ENCODE measurements at regions not wholly inside any gene's neighbourhood (a gene's known extent, or its start where the extent isn't known, plus 50 kb on each side); places are given as distances from the start of the nearest gene placed in this dataset.

- Histone ChIP-seq H3K4me3 (ENCODE audit: low read length in 2 of 2) (no peak overlapping the region), H3K27me3 (ENCODE audit: control insufficient read depth in 3 of 3, insufficient read depth in 3 of 3, low read depth in 1 of 3, low read length in 3 of 3) (no peaks in the 10 kb centered on the region), H3K9ac (ENCODE audit: low read depth, low read length, poor library complexity) (no peak overlapping the region), H3K4ac (ENCODE audit: low read length) (no peak overlapping the region), H2BK12ac (ENCODE audit: low read length) (no peak overlapping the region), H2BK15ac (ENCODE audit: low read length) (no peak overlapping the region), H3K36me3 (replicated peaks in 1 of 2; ENCODE audit: control insufficient read depth in 2 of 2, insufficient read depth in 2 of 2, low read length in 2 of 2) (no peaks in the 10 kb centered on the region), H4K91ac (ENCODE audit: low read depth, low read length, poor library complexity) (no peak overlapping the region), H3K4me1 (ENCODE audit: control insufficient read depth in 2 of 2, insufficient read depth in 1 of 2, low read depth in 1 of 2, low read length in 2 of 2) (peaks cover 0 to 3% of the 10 kb centered on the region in 2 donors), H3K4me2 (ENCODE audit: insufficient read depth, low read length, poor library complexity, severe bottlenecking) (no peak overlapping the region), H3K14ac (ENCODE audit: low read length) (no peak overlapping the region), H3K18ac (ENCODE audit: low read length) (no peak overlapping the region), H3K79me1 (ENCODE audit: low read depth, low read length) (no peaks in the 10 kb centered on the region), H4K8ac (ENCODE audit: low read depth, low read length) (no peak overlapping the region), H2AK5ac (ENCODE audit: low read depth, low read length) (no peak overlapping the region), H2BK5ac (ENCODE audit: low read length) (no peak overlapping the region), H3K9me3 (replicated peaks in 1 of 2; ENCODE audit: control insufficient read depth in 2 of 2, insufficient read depth in 1 of 2, low read depth in 1 of 2, low read length in 2 of 2) (no peaks in the 10 kb centered on the region), H2AFZ (ENCODE audit: low read length) (no peak overlapping the region), H3K27ac (replicated peaks; ENCODE audit: low read length) (no peak overlapping the region), H2BK120ac (ENCODE audit: low read depth, low read length) (no peak overlapping the region), H3K23ac (ENCODE audit: low read depth, low read length, poor library complexity) (no peak overlapping the region)
- no CpG with 5 or more reads among the region's 4 CpGs for WGBS, 2 donors (ENCODE audit: extremely low coverage in 2 of 2, insufficient read length in 2 of 2, insufficient replicate concordance in 1 of 2)
- DNase-seq (ENCODE audit: low spot score), result no peak
Measured at GRCh38 chr5:38752622-38753021, 93.2 kb upstream of the OSMR start.

- Histone ChIP-seq H2BK120ac (ENCODE audit: low read depth, low read length) (no peak overlapping the region), H2BK5ac (ENCODE audit: low read length) (no peak overlapping the region), H3K23ac (ENCODE audit: low read depth, low read length, poor library complexity) (no peak overlapping the region), H2BK15ac (ENCODE audit: low read length) (no peak overlapping the region), H3K4me3 (ENCODE audit: low read length in 2 of 2) (no peak overlapping the region), H3K18ac (ENCODE audit: low read length) (no peak overlapping the region), H3K4me1 (ENCODE audit: control insufficient read depth in 2 of 2, insufficient read depth in 1 of 2, low read depth in 1 of 2, low read length in 2 of 2) (peaks cover 0 to 3% of the 10 kb centered on the region in 2 donors), H2AK5ac (ENCODE audit: low read depth, low read length) (no peak overlapping the region), H2AFZ (ENCODE audit: low read length) (no peak overlapping the region), H3K27me3 (ENCODE audit: control insufficient read depth in 3 of 3, insufficient read depth in 3 of 3, low read depth in 1 of 3, low read length in 3 of 3) (no peaks in the 10 kb centered on the region), H3K36me3 (replicated peaks in 1 of 2; ENCODE audit: control insufficient read depth in 2 of 2, insufficient read depth in 2 of 2, low read length in 2 of 2) (no peaks in the 10 kb centered on the region), H3K4ac (ENCODE audit: low read length) (no peak overlapping the region), H3K27ac (replicated peaks; ENCODE audit: low read length) (no peak overlapping the region), H3K9ac (ENCODE audit: low read depth, low read length, poor library complexity) (no peak overlapping the region), H3K9me3 (replicated peaks in 1 of 2; ENCODE audit: control insufficient read depth in 2 of 2, insufficient read depth in 1 of 2, low read depth in 1 of 2, low read length in 2 of 2) (no peaks in the 10 kb centered on the region), H4K91ac (ENCODE audit: low read depth, low read length, poor library complexity) (no peak overlapping the region), H3K4me2 (ENCODE audit: insufficient read depth, low read length, poor library complexity, severe bottlenecking) (no peak overlapping the region), H2BK12ac (ENCODE audit: low read length) (no peak overlapping the region), H3K79me1 (ENCODE audit: low read depth, low read length) (no peaks in the 10 kb centered on the region), H4K8ac (ENCODE audit: low read depth, low read length) (no peak overlapping the region), H3K14ac (ENCODE audit: low read length) (no peak overlapping the region)
- WGBS, 2 donors (ENCODE audit: extremely low coverage in 2 of 2, insufficient read length in 2 of 2, insufficient replicate concordance in 1 of 2), result no CpG with 5 or more reads among the region's 3 CpGs
- DNase-seq (ENCODE audit: low spot score), result no peak
Measured at GRCh38 chr5:38753141-38753540, 92.7 kb upstream of the OSMR start.

- Histone ChIP-seq H3K36me3 (replicated peaks in 1 of 2; ENCODE audit: control insufficient read depth in 2 of 2, insufficient read depth in 2 of 2, low read length in 2 of 2) (no peaks in the 10 kb centered on the region), H3K4me2 (ENCODE audit: insufficient read depth, low read length, poor library complexity, severe bottlenecking) (no peak overlapping the region), H3K18ac (ENCODE audit: low read length) (no peak overlapping the region), H3K27me3 (ENCODE audit: control insufficient read depth in 3 of 3, insufficient read depth in 3 of 3, low read depth in 1 of 3, low read length in 3 of 3) (no peaks in the 10 kb centered on the region), H2BK120ac (ENCODE audit: low read depth, low read length) (no peak overlapping the region), H3K9ac (ENCODE audit: low read depth, low read length, poor library complexity) (no peak overlapping the region), H4K91ac (ENCODE audit: low read depth, low read length, poor library complexity) (no peak overlapping the region), H2AFZ (ENCODE audit: low read length) (no peak overlapping the region), H3K14ac (ENCODE audit: low read length) (no peak overlapping the region), H2AK5ac (ENCODE audit: low read depth, low read length) (no peak overlapping the region), H4K8ac (ENCODE audit: low read depth, low read length) (no peak overlapping the region), H3K4ac (ENCODE audit: low read length) (no peak overlapping the region), H3K9me3 (replicated peaks in 1 of 2; ENCODE audit: control insufficient read depth in 2 of 2, insufficient read depth in 1 of 2, low read depth in 1 of 2, low read length in 2 of 2) (no peaks in the 10 kb centered on the region), H3K4me3 (ENCODE audit: low read length in 2 of 2) (no peak overlapping the region), H2BK12ac (ENCODE audit: low read length) (no peak overlapping the region), H3K4me1 (ENCODE audit: control insufficient read depth in 2 of 2, insufficient read depth in 1 of 2, low read depth in 1 of 2, low read length in 2 of 2) (peaks cover 2 to 3% of the 10 kb centered on the region in 2 donors), H2BK5ac (ENCODE audit: low read length) (no peak overlapping the region), H3K79me1 (ENCODE audit: low read depth, low read length) (no peaks in the 10 kb centered on the region), H2BK15ac (ENCODE audit: low read length) (no peak overlapping the region), H3K27ac (replicated peaks; ENCODE audit: low read length) (no peak overlapping the region), H3K23ac (ENCODE audit: low read depth, low read length, poor library complexity) (no peak overlapping the region)
- no peak for DNase-seq (ENCODE audit: low spot score)
- no CpG with 5 or more reads among the region's 5 CpGs for WGBS, 2 donors (ENCODE audit: extremely low coverage in 2 of 2, insufficient read length in 2 of 2, insufficient replicate concordance in 1 of 2)
Measured at GRCh38 chr5:38753776-38754175, 92.0 kb upstream of the OSMR start.

- DNase-seq (ENCODE audit: low spot score), result no peak
- Histone ChIP-seq H3K23ac (ENCODE audit: low read depth, low read length, poor library complexity) (no peak overlapping the region), H3K4me2 (ENCODE audit: insufficient read depth, low read length, poor library complexity, severe bottlenecking) (no peak overlapping the region), H3K4ac (ENCODE audit: low read length) (no peak overlapping the region), H2AFZ (ENCODE audit: low read length) (no peak overlapping the region), H2BK15ac (ENCODE audit: low read length) (no peak overlapping the region), H3K9me3 (replicated peaks in 1 of 2; ENCODE audit: control insufficient read depth in 2 of 2, insufficient read depth in 1 of 2, low read depth in 1 of 2, low read length in 2 of 2) (no peaks in the 10 kb centered on the region), H3K27ac (replicated peaks; ENCODE audit: low read length) (no peak overlapping the region), H3K4me3 (ENCODE audit: low read length in 2 of 2) (no peak overlapping the region), H4K91ac (ENCODE audit: low read depth, low read length, poor library complexity) (no peak overlapping the region), H2BK120ac (ENCODE audit: low read depth, low read length) (no peak overlapping the region), H4K8ac (ENCODE audit: low read depth, low read length) (no peak overlapping the region), H3K18ac (ENCODE audit: low read length) (no peak overlapping the region), H2BK12ac (ENCODE audit: low read length) (no peak overlapping the region), H3K9ac (ENCODE audit: low read depth, low read length, poor library complexity) (no peak overlapping the region), H2BK5ac (ENCODE audit: low read length) (no peak overlapping the region), H3K4me1 (ENCODE audit: control insufficient read depth in 2 of 2, insufficient read depth in 1 of 2, low read depth in 1 of 2, low read length in 2 of 2) (peaks cover 3 to 8% of the 10 kb centered on the region in 2 donors), H3K27me3 (ENCODE audit: control insufficient read depth in 3 of 3, insufficient read depth in 3 of 3, low read depth in 1 of 3, low read length in 3 of 3) (no peaks in the 10 kb centered on the region), H3K36me3 (replicated peaks in 1 of 2; ENCODE audit: control insufficient read depth in 2 of 2, insufficient read depth in 2 of 2, low read length in 2 of 2) (no peaks in the 10 kb centered on the region), H3K79me1 (ENCODE audit: low read depth, low read length) (no peaks in the 10 kb centered on the region), H3K14ac (ENCODE audit: low read length) (no peak overlapping the region), H2AK5ac (ENCODE audit: low read depth, low read length) (no peak overlapping the region)
- no CpG with 5 or more reads among the region's 2 CpGs for WGBS, 2 donors (ENCODE audit: extremely low coverage in 2 of 2, insufficient read length in 2 of 2, insufficient replicate concordance in 1 of 2)
Measured at GRCh38 chr5:38755181-38755580, 90.6 kb upstream of the OSMR start.

Measured in neuronal stem cell (in vitro differentiated cells).